ENCODE measurements at regions not wholly inside any gene's neighbourhood (a gene's known extent, or its start where the extent isn't known, plus 50 kb on each side); places are given as distances from the start of the nearest gene placed in this dataset.

DNA sequence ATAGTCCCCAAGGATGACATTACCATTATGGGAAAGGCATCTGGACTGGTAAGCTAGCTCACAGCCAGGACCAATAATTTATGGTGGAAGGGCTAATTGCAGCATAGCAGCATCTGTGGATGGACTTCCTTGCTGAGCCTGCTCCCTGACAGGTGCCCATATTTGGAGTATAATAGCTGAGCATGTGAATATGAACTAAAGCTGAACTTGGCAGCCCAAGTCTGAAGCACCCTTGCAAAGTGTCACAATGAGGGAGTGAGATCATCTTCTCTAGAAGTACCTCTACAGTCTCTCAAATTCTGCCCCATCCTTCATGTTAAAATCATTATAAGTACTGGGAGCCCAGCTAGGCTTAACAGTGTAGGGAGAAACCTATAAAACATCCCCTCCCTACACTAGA is 128.2 kb upstream of the INPP4B start:
- no peak for DNase-seq

DNA sequence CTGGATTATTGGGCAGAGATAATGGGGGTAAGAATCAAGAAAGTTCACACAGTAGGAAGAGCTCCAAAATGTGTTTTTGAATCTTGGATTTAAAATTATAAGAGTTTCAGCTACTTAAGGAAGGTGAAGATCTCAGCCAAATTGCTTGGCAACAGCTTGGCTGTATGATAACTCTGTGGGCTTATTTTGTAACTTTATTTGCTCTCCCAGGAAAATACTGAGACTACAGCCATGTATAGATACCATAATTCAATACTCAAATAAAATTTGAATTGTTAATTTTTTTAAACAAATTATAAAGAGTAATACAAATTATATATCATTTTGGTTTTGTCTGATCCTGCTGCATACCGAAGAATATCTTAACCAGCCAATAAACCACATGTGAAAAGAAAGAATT is 129.5 kb upstream of the INPP4B start:
- DNase-seq, result no peak

DNA sequence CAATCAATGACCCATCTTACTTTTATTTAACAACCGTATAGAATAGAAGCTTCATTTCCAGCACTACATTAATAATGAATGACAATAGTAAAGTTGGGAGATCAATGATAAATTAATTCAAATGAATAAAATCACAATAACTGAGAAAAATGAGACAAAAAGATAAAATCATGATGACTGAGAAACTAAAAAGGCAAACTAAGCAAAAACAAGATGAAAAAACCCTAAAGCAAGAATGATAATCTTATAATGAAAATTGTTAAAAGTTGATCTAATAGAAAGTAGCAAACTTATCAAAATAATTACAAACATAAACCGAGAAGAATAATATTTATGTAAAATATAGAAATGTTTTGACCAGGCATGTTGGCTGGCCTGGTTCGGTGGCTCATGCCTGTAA is 130.4 kb upstream of the INPP4B start:
- DNase-seq, result no peak

DNA sequence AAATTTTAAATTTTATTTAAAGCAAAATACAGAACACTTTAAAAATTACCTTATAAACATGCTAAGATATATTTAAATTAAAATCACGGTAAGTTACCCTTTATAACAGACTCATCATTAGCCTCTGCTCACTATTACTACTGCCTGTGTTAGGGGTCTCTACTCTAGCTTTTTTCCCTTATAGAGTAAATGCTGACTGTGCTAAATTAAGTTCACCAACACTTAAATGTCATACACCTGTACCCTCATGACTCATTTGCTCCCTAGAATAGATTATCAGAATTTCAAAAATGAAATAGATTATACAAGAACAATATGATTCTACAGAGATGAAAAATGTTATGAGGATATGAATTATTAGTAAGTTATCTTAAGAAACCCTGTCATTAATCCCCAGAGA is 131.1 kb upstream of the INPP4B start:
- no peak for DNase-seq

DNA sequence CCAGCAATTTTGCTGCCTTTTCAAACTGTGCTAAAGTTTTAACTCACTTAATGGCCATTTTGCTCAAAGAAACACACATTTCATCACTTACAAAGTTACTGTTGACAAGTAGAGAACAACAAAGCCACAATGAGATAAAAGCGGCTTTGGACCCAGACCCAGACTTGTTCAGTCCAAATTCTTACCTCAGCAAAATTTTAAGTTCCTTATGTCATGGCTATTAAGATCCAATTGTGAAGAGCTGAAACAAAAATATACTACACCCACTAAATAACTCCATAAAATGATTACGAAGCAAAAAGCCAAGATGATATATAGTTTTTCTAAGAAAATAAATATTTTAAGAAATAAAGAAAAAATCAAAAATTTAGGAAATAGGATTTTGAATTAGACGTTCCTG is 137.0 kb upstream of the INPP4B start:
- no peak for DNase-seq

DNA sequence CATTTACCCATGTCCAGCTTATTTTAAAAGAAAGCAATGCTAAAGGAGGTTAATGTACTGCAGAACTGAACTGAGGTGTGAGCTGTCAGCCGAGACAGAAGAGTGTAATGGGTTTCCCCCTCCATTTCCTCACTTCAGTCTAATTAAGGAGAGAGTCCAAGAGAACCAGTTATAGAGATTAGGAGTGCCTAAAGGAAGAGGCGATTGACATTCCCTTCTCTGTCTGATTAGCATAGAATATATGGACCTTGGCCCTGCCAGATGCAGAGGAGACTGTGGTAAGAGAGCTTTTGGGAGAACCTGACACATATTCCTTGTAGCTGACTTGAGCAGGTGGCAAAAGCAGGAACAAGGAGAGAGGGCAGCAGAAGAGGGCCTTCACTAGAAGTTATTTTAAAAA is 137.5 kb upstream of the INPP4B start:
- no peak for DNase-seq

DNA sequence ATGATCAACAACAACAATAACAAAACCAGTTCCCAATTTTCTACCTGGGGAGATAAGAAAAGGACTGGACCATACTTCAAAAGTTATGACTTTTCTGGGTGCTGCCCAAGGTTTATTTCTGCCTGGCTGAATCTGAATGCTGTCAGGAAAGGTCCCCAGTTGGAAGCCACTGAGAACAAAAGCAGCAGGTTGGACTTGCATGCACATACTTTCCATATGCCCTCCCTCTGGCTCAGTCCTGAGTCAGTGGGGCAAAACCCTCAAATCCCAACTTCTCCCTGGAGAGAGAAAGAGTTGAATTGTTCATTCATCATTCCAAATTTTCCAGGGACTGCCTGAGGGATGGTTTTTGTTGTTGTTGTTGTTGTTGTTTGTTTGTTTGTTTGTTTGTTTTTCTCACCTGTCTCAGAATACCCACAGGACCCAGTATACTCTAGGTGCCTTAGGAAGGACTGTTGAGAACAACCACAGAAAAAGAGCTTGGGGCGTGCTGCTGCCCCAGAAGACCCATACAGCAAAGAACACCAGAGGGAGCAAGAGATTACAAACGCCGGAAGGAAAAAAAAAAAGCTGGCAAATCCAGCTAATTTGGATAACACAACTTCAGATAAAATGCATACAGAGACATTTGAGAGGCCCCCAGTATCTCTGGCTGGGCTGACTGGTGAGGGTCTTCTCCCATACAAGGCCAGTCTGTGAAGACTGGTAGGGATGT is 138.9 kb upstream of the INPP4B start:
- DNase-seq, result no peak

DNA sequence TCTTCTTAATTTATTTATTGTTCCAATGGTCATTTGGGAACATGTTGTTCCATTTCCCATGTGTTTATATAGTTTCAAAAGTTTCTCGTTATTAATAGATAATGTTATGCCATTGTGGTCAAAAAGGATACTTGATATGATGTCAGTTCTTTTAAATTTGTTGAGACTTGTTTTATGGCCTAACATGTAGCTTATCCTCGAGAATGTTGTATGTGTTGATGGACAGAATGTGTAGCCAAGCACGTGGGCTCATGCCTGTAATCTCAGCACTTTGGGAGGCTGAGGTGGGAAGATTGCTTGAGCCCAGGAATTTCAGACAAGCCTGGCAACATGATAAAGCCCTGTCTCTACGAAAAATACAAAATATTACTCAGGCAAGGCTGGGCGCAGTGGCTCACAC is 168.5 kb upstream of the USP38 start:
- DNase-seq, result no peak

DNA sequence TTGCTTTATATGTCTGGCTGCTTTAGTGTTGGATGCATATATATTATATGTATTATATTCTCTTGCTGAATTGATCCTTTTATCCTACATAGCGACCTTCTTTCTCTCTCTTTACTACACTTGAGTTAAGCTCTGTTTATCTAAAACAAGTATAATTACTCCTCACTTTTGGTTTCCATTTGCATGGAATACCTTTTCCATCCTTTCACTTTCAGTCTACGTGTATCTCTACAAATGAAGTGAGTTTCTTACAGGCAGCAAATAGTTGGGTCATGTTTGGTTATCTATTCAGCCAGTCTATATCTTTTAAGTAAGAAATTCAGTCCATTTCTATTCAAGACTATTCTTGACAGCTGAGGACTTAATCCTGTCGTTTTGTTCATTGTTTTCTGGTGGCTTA is 167.5 kb upstream of the USP38 start:
- no peak for DNase-seq

DNA sequence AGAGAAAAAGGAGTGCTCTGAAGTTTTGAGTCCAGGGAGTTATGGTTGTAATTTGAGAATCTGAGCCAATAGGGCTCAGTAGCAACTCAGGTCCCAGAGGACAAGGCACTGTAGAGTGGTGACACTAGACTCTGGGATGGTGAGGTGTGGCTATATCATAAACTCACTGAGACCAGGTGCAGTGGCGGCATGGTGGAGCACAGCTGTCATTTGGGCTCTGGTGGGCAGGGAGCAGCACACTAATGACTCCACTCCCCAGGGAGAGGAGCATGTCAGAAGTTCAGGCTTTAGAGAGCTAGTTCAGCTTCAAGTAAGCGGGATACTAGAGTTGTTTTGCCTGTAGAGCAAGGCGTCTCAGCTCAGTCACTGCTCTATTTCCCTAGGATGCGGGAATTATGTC is 165.4 kb upstream of the USP38 start:
- DNase-seq, result no peak

DNA sequence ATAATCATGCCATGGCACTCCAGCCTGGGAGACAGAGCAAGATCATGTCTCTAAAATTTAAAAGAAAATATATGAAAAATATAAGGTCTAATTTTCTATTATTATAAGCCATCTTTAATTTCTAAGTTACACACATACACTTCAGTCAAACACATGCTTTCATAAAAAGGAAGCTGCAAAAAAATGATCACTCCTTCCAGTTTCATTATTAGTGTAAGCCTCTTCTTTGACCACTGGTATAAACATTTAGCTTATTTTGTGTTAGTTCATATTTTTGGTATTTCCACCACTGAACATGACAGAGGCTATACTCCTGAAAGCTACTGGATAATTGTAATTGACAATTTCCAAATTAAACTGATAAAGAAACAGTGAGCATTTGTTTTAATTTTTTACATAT is 163.3 kb upstream of the USP38 start:
- DNase-seq, result no peak

DNA sequence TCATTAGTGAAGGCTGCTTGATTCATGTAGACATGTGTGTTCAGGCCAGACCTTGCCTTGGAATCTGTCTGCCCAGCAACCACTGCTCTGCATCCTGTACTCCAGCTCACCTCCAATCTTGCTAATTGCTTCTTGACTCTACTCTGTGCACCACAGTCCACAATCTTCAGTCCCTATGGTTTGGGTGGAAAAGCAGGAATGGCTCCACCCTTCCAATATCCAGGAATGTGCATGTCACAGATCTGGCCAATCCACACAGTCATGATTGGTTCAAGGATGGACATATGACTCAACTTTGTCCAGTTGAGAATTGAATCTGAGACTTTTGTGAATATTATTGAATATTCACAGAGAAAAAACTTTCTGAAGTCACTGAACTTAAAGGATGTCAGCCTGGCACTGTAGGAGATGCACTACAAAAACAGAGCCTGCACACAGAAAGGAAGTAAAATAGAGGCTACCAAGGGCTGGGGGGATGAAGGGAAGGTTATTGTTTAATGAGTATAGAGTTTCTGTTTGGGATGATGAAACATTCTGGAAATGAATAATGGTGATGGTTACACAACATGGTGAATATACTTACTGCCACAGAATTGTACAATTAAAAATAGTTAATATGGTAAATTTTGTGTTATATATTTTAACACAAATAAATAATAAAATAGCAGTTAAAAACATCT is 161.3 kb upstream of the USP38 start:
- no peak for DNase-seq

DNA sequence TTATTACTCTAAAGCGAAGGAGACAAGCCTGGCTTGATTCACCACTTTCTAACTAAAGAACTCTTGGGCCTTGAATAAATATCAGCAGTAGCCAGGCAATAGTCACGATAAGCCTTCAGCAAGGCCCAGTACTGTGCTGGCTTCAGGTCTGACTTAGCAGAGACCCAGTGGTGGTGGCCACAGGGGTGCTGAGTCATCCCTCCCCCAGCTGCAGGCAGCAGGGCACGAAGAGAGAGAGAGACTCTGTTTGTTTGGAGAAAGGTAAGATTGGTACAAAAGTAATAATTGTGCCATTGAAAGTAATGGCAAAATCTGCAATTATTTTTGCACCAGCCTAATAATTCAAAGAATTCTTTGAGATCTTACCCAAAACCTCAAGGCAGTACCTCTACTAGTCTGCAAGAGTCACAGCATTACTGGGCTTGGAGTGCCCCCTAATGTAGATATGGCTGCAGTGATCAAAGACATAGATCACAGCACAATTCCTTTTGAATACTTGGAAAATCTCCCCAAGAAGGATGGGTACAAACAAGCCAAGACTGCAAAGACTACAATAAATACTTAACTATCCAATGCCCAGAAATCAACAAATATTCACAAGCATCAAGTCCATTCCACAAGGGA is 159.5 kb upstream of the USP38 start:
- no peak for DNase-seq

DNA sequence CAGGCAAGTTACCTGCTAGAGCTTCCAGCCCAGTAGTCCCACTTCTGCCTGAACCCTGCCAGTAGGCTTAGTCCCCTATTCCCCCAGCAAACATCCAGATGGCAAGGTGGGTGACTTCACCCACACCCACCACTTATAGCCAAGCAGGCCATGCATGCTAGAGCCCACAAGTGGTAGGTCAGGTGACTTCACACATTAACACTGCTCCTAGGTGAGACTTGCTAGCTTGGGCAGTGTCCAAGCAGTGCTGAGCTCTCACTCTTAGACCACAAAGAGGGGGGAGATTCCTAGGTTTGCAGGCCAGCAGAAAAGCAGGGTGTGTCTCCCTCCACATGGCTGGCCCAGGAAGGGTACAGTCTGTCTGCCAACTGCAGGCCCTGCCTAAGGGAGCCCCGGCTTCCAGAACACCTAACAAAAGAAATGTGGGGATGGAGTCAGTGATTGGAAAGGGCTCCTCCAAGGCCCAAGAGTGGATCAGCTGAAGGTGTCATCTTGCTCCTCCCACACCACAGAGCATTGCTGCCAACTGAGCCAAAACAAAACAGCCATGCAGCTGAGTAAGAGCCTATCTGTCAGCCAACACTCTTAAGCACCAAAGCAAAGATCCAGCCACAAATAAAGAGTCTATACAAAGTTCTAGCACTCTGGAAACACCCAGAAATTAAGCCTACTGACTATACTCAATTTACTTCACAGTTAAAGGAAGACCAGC is 158.1 kb upstream of the USP38 start:
- DNase-seq, result no peak

DNA sequence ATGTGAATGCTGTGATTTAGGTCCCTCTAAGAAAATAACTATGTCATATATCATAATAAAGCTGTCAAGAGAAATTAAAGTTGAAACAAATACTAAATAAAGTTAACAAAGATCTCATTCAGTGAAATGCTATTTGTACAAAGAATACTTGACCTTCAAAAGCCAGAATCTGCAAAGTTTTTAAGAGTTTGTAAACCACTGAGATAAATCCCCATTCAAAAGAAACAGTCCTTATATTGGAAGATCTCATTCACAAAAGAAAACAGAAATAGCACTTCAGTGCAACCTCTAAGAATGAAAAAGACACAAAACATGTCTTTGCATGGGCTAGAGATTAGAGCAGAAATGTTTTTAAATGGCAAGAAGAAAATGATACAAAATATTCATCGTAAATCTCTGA is 149.1 kb upstream of the USP38 start:
- no peak for DNase-seq

DNA sequence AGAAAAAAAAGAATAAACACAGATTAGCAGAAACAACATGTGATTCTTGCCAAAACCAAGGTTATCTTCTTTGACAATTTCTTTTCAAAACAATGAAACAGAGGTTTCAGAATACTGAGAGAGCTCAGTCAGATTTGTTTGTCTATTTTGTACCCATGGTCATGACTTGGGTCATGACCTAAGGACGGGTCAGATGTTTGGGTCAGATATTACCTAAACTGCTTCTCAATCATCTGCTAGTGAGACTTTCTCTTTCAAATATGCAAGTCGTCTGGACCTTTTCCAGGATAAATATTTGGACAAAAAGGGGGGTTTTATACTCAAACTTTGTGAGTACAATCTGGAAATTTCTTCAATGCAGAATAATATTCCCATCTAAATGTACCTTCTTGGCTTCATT is 148.3 kb upstream of the USP38 start:
- DNase-seq, result no peak

DNA sequence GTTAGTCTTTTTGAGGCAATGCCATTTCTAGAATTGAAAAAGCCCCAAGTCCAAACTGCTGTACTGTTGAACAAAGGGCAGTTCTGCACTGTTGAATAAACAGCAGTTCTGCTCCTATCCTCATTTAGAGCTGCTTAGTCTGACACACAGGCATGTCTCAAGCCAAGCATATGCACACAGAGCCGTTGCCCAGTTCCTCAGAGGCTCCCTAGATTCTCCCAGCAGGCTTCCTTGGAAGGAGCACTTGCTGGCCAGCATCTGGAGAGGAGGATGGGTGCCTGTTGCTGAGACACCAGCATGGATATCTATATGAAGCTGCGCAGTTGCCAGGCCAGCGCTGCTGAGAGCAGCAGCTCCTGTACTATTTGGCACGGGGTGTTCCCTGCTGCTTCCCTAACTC is 138.3 kb upstream of the USP38 start:
- no peak for DNase-seq

DNA sequence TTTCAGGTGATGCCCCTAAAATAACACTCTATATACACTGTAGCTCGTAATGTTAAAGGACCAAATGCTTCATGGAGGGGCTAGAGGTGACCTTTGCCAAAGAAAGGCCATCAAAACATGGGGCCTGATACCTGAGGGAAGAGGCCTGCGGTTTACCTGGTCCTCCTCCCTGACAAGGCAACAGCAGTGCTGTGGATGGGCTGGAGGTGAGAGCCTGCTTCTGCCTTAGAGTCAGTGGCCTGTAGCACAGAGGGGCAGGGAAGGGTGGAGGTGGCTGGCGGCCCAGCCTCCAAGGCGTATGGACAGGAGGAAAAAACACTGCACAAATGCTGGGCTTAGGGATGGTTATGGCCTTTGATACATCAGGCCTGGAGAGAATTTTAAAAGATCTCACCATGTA is 137.8 kb upstream of the USP38 start:
- DNase-seq, result no peak

DNA sequence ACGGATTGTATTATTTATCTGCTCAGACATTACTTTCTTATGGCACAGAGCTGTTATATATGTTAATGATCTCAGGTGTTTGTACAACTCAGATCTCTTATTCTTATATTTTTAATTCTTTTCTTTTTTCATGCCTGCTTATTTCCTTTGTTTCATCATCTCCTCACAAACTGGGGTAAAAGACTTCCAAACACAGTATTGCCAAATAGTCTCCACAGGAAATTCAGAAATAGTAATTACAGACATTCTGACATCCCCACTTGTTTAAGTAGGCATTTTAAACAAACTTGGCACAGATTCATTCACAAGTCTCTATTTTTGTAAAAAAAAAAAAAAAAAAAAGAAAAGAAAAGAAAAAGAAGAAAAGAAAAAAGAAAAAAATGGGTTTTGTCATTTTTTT is 129.7 kb upstream of the USP38 start:
- DNase-seq, result no peak

DNA sequence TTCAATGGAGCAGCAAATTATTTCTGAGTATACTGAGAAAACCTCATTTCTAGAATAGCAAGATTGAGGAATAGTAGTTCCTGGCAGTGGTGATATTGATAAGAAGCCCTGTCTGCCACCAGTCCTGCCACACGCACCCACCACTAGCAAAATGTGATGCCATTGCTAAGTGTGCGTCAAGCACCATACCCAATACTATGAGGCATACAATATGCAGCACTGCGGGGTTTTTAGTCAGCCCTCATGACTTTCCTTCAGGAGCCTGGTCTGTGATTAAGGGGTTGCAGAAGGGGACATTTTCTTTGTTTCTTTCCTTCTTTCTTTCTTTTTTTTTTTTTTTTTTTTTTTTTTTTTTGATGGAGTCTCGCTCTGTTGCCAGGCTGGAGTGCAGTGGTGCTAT is 128.7 kb upstream of the USP38 start:
- no peak for DNase-seq

DNA sequence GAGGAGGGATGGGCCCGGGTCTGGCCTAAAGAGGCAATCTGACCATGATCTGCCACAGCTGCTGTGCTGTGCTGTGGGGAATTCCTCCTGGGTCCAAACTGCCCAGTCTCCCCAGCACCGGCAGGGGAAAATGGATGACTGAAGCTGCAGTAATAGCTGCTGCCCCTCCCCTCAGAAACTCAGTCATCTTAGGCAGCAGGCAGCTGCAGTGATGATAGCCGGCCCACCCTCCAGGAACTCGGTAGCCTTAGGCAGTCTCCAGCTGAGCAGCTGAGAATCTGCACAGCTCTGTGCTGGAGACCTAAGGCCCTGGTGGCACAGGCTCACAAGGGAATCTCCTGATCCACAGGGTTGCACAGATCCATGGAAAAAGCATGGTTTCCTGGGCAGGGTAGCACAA is 113.4 kb upstream of the USP38 start:
- DNase-seq, result no peak

DNA sequence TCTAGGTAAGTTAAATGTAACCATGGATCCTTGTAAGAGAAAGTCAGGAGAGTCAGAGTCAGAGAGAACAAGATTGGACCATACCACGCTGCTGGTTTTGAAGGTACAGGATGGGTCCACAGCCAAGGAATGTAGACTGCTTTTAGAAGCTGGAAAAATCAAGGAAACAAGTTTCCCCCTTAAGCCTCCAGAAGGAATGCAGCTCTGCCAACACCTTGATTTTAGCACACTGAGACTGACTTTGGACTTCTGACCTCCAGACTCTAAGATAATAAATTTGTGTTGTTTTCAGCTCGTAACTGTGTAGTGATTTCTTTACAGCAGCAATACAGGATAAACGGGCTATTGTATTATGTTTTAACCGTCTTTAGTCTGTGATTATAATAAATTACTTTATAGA is 108.0 kb upstream of the USP38 start:
- no peak for DNase-seq

DNA sequence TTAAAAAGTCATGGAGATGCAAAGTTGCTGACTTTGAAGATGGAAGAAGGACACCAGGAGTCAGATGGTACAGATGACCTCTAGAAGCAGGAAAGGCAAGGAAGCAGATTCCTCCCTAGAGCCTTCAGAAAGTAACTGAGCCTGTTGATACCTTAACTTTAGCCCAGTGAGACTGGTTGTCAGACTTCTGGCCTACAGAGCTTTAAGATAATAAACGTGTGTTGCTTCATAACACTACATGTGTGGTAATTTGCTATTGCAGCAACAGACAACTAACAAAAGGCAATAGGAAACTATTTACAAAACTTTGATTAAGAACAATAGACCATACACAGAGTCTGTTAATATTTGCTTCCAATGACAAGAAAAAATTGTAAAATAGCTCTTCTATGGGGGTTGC is 102.0 kb upstream of the USP38 start:
- no peak for DNase-seq
